ENCODE measurements at regions not wholly inside any gene's neighbourhood (a gene's known extent, or its start where the extent isn't known, plus 50 kb on each side); places are given as distances from the start of the nearest gene placed in this dataset.

GRCh38 chr3:96233679-96234078 lies 580.7 kb upstream of the EPHA6 start:
- CTCF ChIA-PET = no interaction called here
- Mint-ChIP-seq H3K9me3 (no peaks in the 10 kb centered on the region), H3K36me3 (no peaks in the 10 kb centered on the region), H3K27me3 (ENCODE audit: low read depth) (no peaks in the 10 kb centered on the region), H3K4me1 (peaks cover 8% of the 10 kb centered on the region), H3K27ac (no peak overlapping the region), H3K4me3 (no peak overlapping the region)
- ATAC-seq = no peak
- POLR2A ChIA-PET = no interaction called here
- DNase-seq (ENCODE audit: low spot score) = no peak
- TF ChIP-seq ARID4B (CRISPR knock-in tag; IDR thresholded peaks at IDR 0.05; ENCODE audit: borderline replicate concordance) (no peak), NFE2L1 (CRISPR knock-in tag; IDR thresholded peaks at IDR 0.05) (no peak), PRRX2 (CRISPR knock-in tag; IDR thresholded peaks at IDR 0.05) (no peak), ATF3 (CRISPR knock-in tag; conservative IDR thresholded peaks at IDR 0.05) (no peak), FOXK1 (CRISPR knock-in tag; IDR thresholded peaks at IDR 0.05) (no peak), ZNF263 (CRISPR knock-in tag; IDR thresholded peaks at IDR 0.05; ENCODE audit: low read depth) (no peak), SP1 (CRISPR knock-in tag; conservative IDR thresholded peaks at IDR 0.05) (no peak), ESRRA (CRISPR knock-in tag; IDR thresholded peaks at IDR 0.05; ENCODE audit: borderline replicate concordance) (no peak), KAT7 (CRISPR knock-in tag; IDR thresholded peaks at IDR 0.05; ENCODE audit: borderline replicate concordance) (no peak), NFATC4 (CRISPR knock-in tag; IDR thresholded peaks at IDR 0.05) (no peak), RELA (CRISPR knock-in tag; IDR thresholded peaks at IDR 0.05; ENCODE audit: borderline replicate concordance) (no peak)

- DNase-seq (ENCODE audit: low spot score) = no peak
- Mint-ChIP-seq H3K4me3 (no peak overlapping the region), H3K9me3 (0 out of 2 replicates have a peak, but pooled peaks cover under 1% of the 10 kb centered on the region), H3K27ac (no peak overlapping the region), H3K27me3 (ENCODE audit: low read depth) (no peaks in the 10 kb centered on the region), H3K4me1 (peaks cover 8% of the 10 kb centered on the region), H3K36me3 (no peaks in the 10 kb centered on the region)
- CTCF ChIA-PET = no interaction called here
- ATAC-seq = no peak
- POLR2A ChIA-PET = no interaction called here
- TF ChIP-seq ZNF423 (CRISPR knock-in tag; IDR thresholded peaks at IDR 0.05) = no peak
- no peak for TF ChIP-seq MAX (CRISPR knock-in tag; IDR thresholded peaks at IDR 0.05)
- no peak for TF ChIP-seq ZNF281 (CRISPR knock-in tag; IDR thresholded peaks at IDR 0.05)
- no peak for TF ChIP-seq ZBTB43 (CRISPR knock-in tag; IDR thresholded peaks at IDR 0.05)
- TF ChIP-seq ZNF396 (CRISPR knock-in tag; IDR thresholded peaks at IDR 0.05; ENCODE audit: borderline replicate concordance) = no peak
- TF ChIP-seq RELA (CRISPR knock-in tag; IDR thresholded peaks at IDR 0.05; ENCODE audit: borderline replicate concordance) = no peak
- TF ChIP-seq TEAD4 (CRISPR knock-in tag; IDR thresholded peaks at IDR 0.05) = no peak
- TF ChIP-seq E2F5 (CRISPR knock-in tag; IDR thresholded peaks at IDR 0.05) = no peak
- TF ChIP-seq GABPB1 (CRISPR knock-in tag; IDR thresholded peaks at IDR 0.05) = no peak
- no peak for TF ChIP-seq IRF1 (CRISPR knock-in tag; IDR thresholded peaks at IDR 0.05)
- TF ChIP-seq ESRRA (CRISPR knock-in tag; IDR thresholded peaks at IDR 0.05; ENCODE audit: borderline replicate concordance) = no peak
- no peak for TF ChIP-seq USF1 (CRISPR knock-in tag; IDR thresholded peaks at IDR 0.05)
- TF ChIP-seq ZSCAN18 (CRISPR knock-in tag; IDR thresholded peaks at IDR 0.05) = no peak
Observed at GRCh38 chr3:96236522-96236921, 577.9 kb upstream of the EPHA6 start.

Data from WTC11 (cell line).